ENCODE measurements at regions not wholly inside any gene's neighbourhood (a gene's known extent, or its start where the extent isn't known, plus 50 kb on each side); places are given as distances from the start of the nearest gene placed in this dataset.
A peak's percentile ranks its signal among the peaks of the same experiment; 100 is the strongest.

GRCh38 chr3:11089931-11090330, 64.4 kb upstream of the HRH1 start:
- TF ChIP-seq, protein P1, sequence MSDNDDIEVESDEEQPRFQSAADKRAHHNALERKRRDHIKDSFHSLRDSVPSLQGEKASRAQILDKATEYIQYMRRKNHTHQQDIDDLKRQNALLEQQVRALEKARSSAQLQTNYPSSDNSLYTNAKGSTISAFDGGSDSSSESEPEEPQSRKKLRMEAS (IDR thresholded peaks at IDR 0.05; ENCODE audit: low read depth, low read length), result no peak
- TF ChIP-seq MYC (IDR thresholded peaks at IDR 0.05; ENCODE audit: low read depth, low read length) (no peak), CTCF (IDR thresholded peaks at IDR 0.05; ENCODE audit: low read depth, low read length) (no peak), POLR2A (IDR thresholded peaks at IDR 0.05; ENCODE audit: extremely low read depth, insufficient read length) (no peak)
- DNase-seq (ENCODE audit: low read depth), result no peak
- no peak overlapping the region for H3K4me3 ChIP-seq (ENCODE audit: low read depth, low read length)

DNA sequence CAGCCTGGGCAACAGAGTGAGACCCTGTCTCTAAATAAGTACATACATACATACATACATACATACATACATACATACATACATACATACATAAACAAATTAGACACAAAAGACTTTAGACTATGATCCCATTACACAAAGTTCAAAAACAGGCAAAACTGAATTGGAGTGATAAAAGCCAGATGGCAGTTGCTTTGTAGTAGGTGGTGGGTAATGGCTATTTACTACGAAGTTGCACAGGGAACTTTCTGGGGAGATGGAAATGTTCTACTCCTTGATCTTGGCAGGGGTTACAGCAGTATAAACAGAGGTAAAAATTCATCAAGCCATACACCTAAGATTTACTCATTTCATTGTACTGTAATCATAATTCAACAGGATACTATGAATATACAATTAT, 63.7 kb upstream of the HRH1 start:
- no peak overlapping the region for H3K4me3 ChIP-seq (ENCODE audit: low read depth, low read length)
- no peak for DNase-seq (ENCODE audit: low read depth)
- no peak for TF ChIP-seq MYC (IDR thresholded peaks at IDR 0.05; ENCODE audit: low read depth, low read length)
- TF ChIP-seq CTCF (IDR thresholded peaks at IDR 0.05; ENCODE audit: low read depth, low read length), result no peak
- no peak for TF ChIP-seq POLR2A (IDR thresholded peaks at IDR 0.05; ENCODE audit: extremely low read depth, insufficient read length)
- TF ChIP-seq, protein P1 (IDR thresholded peaks at IDR 0.05; ENCODE audit: low read depth, low read length), result no peak

GRCh38 chr3:11091088-11091590, 63.2 kb upstream of the HRH1 start:
- DNase-seq (ENCODE audit: low read depth), result no peak
- H3K4me3 ChIP-seq (ENCODE audit: low read depth, low read length), result no peak overlapping the region
- TF ChIP-seq, protein P1 (IDR thresholded peaks at IDR 0.05; ENCODE audit: low read depth, low read length), result no peak
- TF ChIP-seq MYC (IDR thresholded peaks at IDR 0.05; ENCODE audit: low read depth, low read length) (no peak), POLR2A (IDR thresholded peaks at IDR 0.05; ENCODE audit: extremely low read depth, insufficient read length) (no peak), CTCF (IDR thresholded peaks at IDR 0.05; ENCODE audit: low read depth, low read length) (no peak)

GRCh38 chr3:11091791-11092190, 62.5 kb upstream of the HRH1 start:
- no peak for TF ChIP-seq CTCF (IDR thresholded peaks at IDR 0.05; ENCODE audit: low read depth, low read length)
- no peak for TF ChIP-seq MYC (IDR thresholded peaks at IDR 0.05; ENCODE audit: low read depth, low read length)
- TF ChIP-seq POLR2A (IDR thresholded peaks at IDR 0.05; ENCODE audit: extremely low read depth, insufficient read length), result no peak
- TF ChIP-seq, protein P1 (IDR thresholded peaks at IDR 0.05; ENCODE audit: low read depth, low read length), result no peak

GRCh38 chr3:11093823-11094340, 60.4 kb upstream of the HRH1 start:
- DNase-seq (ENCODE audit: low read depth), result no peak
- no peak overlapping the region for H3K4me3 ChIP-seq (ENCODE audit: low read depth, low read length)
- no peak for TF ChIP-seq MYC (IDR thresholded peaks at IDR 0.05; ENCODE audit: low read depth, low read length)
- TF ChIP-seq, protein P1 (IDR thresholded peaks at IDR 0.05; ENCODE audit: low read depth, low read length), result no peak

More at GRCh38 chr3:11091791-11092190, 62.5 kb upstream of the HRH1 start:
- no peak for DNase-seq (ENCODE audit: low read depth)
- H3K4me3 ChIP-seq (ENCODE audit: low read depth, low read length), result no peak overlapping the region

DNA sequence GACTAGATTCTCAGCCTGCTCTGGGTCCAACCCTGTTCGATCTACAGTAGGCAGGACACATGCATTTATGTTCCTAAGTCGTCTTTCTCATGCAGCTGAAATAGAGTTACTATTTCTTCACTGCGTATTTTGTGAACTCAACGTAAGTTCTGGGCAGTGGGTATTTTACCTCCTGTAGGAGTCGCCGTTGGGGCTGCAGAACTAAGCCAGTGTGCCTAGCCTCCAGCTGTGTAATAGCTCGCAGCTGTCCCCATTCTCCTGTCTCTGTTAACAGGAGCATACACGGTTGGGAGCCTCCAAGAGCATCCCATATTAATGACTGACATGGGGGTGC, 58.4 kb upstream of the HRH1 start:
- peak; percentile 92 for DNase-seq (ENCODE audit: low read depth)
- TF ChIP-seq CTCF (IDR thresholded peaks at IDR 0.05; ENCODE audit: low read depth, low read length) (peak; percentile 56), POLR2A (IDR thresholded peaks at IDR 0.05; ENCODE audit: extremely low read depth, insufficient read length) (no peak)
- H3K4me3 ChIP-seq (ENCODE audit: low read depth, low read length), result peak overlapping the region; percentile 56

All from NB4 (cell line).